ENCODE measurements at regions not wholly inside any gene's neighbourhood (a gene's known extent, or its start where the extent isn't known, plus 50 kb on each side); places are given as distances from the start of the nearest gene placed in this dataset.

DNA sequence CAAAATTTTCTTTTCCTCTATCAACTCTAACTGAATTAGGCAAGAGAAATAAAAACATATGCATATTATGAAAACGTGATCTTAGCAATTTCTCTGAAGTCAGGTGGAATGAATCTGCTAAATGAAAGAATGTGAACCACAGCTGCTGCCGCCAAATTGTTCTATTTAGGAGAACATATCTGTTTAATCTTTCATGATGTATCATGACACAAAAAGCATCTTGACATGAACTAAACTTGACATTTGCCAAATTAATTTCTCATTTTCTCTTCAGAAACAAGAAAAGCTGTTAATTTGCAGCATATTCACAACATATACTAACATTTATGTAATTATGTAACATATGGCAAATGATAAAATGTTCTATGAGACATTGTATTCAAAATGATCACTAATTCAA is 1237.9 kb downstream of the TECRL start:
- no TSS peak for BruUV-seq (replicated peaks)
- Histone ChIP-seq H3K79me2 (ENCODE audit: insufficient read depth, low read depth, low read length) (no peaks in the 10 kb centered on the region), H3K4me2 (ENCODE audit: low read length) (no peak overlapping the region), H3K4me3 (ENCODE audit: low read depth, low read length, poor library complexity, severe bottlenecking) (no peak overlapping the region), H4K20me1 (ENCODE audit: insufficient read depth, low read length) (no peaks in the 10 kb centered on the region), H3K9me3 (ENCODE audit: low read length) (no peaks in the 10 kb centered on the region), H3K36me3 (ENCODE audit: insufficient read depth, low read length) (no peaks in the 10 kb centered on the region), H3K27ac (ENCODE audit: low read depth, low read length, poor library complexity, severe bottlenecking) (no peak overlapping the region), H2AFZ (ENCODE audit: low read length) (no peak overlapping the region), H3K4me1 (ENCODE audit: insufficient read depth, low read length, poor library complexity, severe bottlenecking) (no peaks in the 10 kb centered on the region), H3K9me2 (ENCODE audit: insufficient read depth, low read length) (no peaks in the 10 kb centered on the region)
- intact Hi-C loops (cut with micrococcal nuclease; ENCODE audit: unreplicated experiment) = no loop called here
- POLR2A ChIA-PET = no interaction called here
- DNase-seq (ENCODE audit: low spot score) = no peak
- CTCF ChIA-PET (ENCODE audit: unreplicated experiment) = no interaction called here
- TF ChIP-seq EZH2phosphoT487 (IDR thresholded peaks at IDR 0.05; ENCODE audit: borderline replicate concordance, low read depth, low read length) (no peak), CTCF (conservative IDR thresholded peaks at IDR 0.05; ENCODE audit: low read length) (no peak)

GRCh38 chr4:63170923-63171322 is 1238.3 kb downstream of the TECRL start:
- ChIA-PET POLR2A (no interaction called here), CTCF (ENCODE audit: unreplicated experiment) (no interaction called here)
- no peak for DNase-seq (ENCODE audit: low spot score)
- H2AFZ ChIP-seq (ENCODE audit: low read length) = no peak overlapping the region
- H3K4me1 ChIP-seq (ENCODE audit: insufficient read depth, low read length, poor library complexity, severe bottlenecking) = no peaks in the 10 kb centered on the region
- no peak overlapping the region for H3K4me2 ChIP-seq (ENCODE audit: low read length)
- H4K20me1 ChIP-seq (ENCODE audit: insufficient read depth, low read length) = no peaks in the 10 kb centered on the region
- H3K27ac ChIP-seq (ENCODE audit: low read depth, low read length, poor library complexity, severe bottlenecking) = no peak overlapping the region
- intact Hi-C loops (cut with micrococcal nuclease; ENCODE audit: unreplicated experiment) = no loop called here
- no peaks in the 10 kb centered on the region for H3K36me3 ChIP-seq (ENCODE audit: insufficient read depth, low read length)
- no peaks in the 10 kb centered on the region for H3K9me3 ChIP-seq (ENCODE audit: low read length)
- no peaks in the 10 kb centered on the region for H3K9me2 ChIP-seq (ENCODE audit: insufficient read depth, low read length)
- no TSS peak for BruUV-seq (replicated peaks)
- H3K4me3 ChIP-seq (ENCODE audit: low read depth, low read length, poor library complexity, severe bottlenecking) = no peak overlapping the region
- TF ChIP-seq EZH2phosphoT487 (IDR thresholded peaks at IDR 0.05; ENCODE audit: borderline replicate concordance, low read depth, low read length) (no peak), CTCF (conservative IDR thresholded peaks at IDR 0.05; ENCODE audit: low read length) (no peak)
- H3K79me2 ChIP-seq (ENCODE audit: insufficient read depth, low read depth, low read length) = no peaks in the 10 kb centered on the region

- BruUV-seq (replicated peaks) = no TSS peak
- POLR2A ChIA-PET = no interaction called here
- TF ChIP-seq CTCF (conservative IDR thresholded peaks at IDR 0.05; ENCODE audit: low read length) (no peak), EZH2phosphoT487 (IDR thresholded peaks at IDR 0.05; ENCODE audit: borderline replicate concordance, low read depth, low read length) (no peak)
- Histone ChIP-seq H2AFZ (ENCODE audit: low read length) (no peak overlapping the region), H3K4me2 (ENCODE audit: low read length) (no peak overlapping the region), H3K4me3 (ENCODE audit: low read depth, low read length, poor library complexity, severe bottlenecking) (no peak overlapping the region), H3K27ac (ENCODE audit: low read depth, low read length, poor library complexity, severe bottlenecking) (no peak overlapping the region), H3K4me1 (ENCODE audit: insufficient read depth, low read length, poor library complexity, severe bottlenecking) (no peaks in the 10 kb centered on the region), H3K79me2 (ENCODE audit: insufficient read depth, low read depth, low read length) (no peaks in the 10 kb centered on the region), H4K20me1 (ENCODE audit: insufficient read depth, low read length) (no peaks in the 10 kb centered on the region), H3K36me3 (ENCODE audit: insufficient read depth, low read length) (no peaks in the 10 kb centered on the region), H3K9me2 (ENCODE audit: insufficient read depth, low read length) (no peaks in the 10 kb centered on the region), H3K9me3 (ENCODE audit: low read length) (no peaks in the 10 kb centered on the region)
- CTCF ChIA-PET (ENCODE audit: unreplicated experiment) = no interaction called here
- DNase-seq (ENCODE audit: low spot score) = no peak
- intact Hi-C loops (cut with micrococcal nuclease; ENCODE audit: unreplicated experiment) = no loop called here
Measured at GRCh38 chr4:63169836-63170235, 1239.4 kb downstream of the TECRL start.

Measured in OCI-LY7 (cell line).